Prostate gland (tissue), 2 donors: ENCODE measurements at regions not wholly inside any gene's neighbourhood (a gene's known extent, or its start where the extent isn't known, plus 50 kb on each side); places are given as distances from the start of the nearest gene placed in this dataset.

Experiments used
- POLR2A ChIP-seq: fragments of 450-650 bp; IDR thresholded peaks from one replicate; pipeline ENCODE4 v1.6.1; 2016; ENCODE audit warnings: antibody characterized with exemption, mild to moderate bottlenecking
- TF ChIP-seq, protein P1 (sequence below), 4 experiments: fragments of 200-600 bp in 2 of 4; fragments of 450-650 bp in 2 of 4; sonication (generic) in 2 of 4; IDR thresholded peaks; 1 replicate in 3 of 4; 2 replicates in 1 of 4; pipeline ENCODE4 v1.5.1; 2016 to 2019; ENCODE audit warnings: antibody characterized with exemption in 4 of 4, mild to moderate bottlenecking in 2 of 4, moderate library complexity in 2 of 4

DNA sequence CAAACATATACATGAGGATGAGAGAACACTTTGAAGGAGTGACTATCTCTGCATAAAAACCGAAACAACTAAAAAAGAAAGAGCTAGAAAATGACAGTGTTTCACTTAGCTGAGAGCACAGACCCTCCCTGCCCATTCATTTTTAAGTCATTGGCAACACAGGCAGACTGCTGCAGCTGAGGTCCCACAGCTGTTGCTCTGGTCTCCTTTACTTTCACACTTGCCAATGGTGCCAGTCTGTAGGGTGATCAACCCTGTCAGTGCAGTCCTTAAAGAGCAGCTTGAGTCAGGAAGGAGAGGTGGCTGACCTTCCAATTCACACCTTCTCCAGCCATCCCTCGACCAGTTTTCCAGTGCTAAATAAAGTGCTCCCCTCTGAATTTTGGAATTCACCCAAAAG is 508.3 kb upstream of the CCNG1 start:
- TF ChIP-seq, protein P1, sequence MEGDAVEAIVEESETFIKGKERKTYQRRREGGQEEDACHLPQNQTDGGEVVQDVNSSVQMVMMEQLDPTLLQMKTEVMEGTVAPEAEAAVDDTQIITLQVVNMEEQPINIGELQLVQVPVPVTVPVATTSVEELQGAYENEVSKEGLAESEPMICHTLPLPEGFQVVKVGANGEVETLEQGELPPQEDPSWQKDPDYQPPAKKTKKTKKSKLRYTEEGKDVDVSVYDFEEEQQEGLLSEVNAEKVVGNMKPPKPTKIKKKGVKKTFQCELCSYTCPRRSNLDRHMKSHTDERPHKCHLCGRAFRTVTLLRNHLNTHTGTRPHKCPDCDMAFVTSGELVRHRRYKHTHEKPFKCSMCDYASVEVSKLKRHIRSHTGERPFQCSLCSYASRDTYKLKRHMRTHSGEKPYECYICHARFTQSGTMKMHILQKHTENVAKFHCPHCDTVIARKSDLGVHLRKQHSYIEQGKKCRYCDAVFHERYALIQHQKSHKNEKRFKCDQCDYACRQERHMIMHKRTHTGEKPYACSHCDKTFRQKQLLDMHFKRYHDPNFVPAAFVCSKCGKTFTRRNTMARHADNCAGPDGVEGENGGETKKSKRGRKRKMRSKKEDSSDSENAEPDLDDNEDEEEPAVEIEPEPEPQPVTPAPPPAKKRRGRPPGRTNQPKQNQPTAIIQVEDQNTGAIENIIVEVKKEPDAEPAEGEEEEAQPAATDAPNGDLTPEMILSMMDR (IDR thresholded peaks at IDR 0.05), result no peak
- TF ChIP-seq POLR2A, result no peak
